NCI-H345 (cell line): ENCODE measurements at regions not wholly inside any gene's neighbourhood (a gene's known extent, or its start where the extent isn't known, plus 50 kb on each side); places are given as distances from the start of the nearest gene placed in this dataset.
A peak's percentile ranks its signal among the peaks of the same experiment; 100 is the strongest.
"Not testable (repeated sequence)": the region's sequence is repeated elsewhere in the genome, so short reads cannot be mapped to it uniquely, and the experiment has no call there.

Experiments used
- DNase-seq: peaks from one replicate; lab custom pipeline; 2025; lab: John Stamatoyannopoulos, UW

- DNase-seq, result no peak
These were observed 229.0 kb upstream of the IPO5 start for GRCh38 chr13:97724450-97724849.

DNA sequence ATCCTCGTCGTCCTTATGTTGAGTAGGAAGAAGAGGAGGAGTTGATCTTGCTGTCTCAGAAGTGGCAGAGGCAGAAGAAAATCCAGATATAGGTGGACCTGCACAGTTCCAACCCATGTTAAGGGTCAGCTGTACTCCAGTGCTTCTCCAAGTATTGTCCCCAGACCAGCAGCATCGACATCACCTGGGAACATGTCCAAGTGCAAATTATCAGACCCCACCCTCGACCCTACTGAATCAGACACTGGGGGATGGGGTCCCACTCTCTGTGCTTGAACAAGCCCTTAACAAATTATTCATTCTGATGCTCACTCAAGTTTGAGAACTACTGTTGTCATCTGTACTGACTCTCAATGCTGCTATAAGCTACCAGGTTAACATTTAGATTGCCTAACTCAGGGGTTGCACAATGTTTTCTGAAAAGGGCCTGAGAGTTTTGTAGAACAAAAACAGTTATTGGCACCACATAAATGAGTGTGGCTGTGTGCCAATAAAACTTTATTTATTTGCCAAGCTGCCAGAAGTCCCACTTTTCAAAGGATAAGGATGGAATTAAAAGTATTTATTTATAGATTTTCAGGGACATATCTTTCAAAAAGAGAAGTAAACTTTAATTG is 226.7 kb upstream of the IPO5 start:
- no peak for DNase-seq

DNA sequence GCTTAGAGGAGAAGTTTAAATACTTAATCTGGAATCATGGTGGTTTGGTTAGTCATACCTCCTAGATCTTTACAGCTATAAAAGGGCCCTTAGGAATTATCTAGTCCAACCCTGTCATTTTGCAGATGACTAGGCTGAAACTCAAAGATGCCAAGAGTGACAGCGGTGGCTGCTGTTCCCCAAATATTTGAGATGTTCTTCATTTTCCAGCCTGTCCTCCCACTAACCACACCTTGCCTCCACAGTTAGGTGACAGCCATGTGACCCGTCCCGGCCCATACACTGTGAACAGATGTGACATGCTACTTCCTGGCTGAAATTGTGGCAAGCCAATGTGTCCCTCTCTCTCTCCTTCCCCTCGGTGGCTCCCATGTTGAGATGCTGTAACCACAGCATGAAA is 225.5 kb upstream of the IPO5 start:
- no peak for DNase-seq

DNA sequence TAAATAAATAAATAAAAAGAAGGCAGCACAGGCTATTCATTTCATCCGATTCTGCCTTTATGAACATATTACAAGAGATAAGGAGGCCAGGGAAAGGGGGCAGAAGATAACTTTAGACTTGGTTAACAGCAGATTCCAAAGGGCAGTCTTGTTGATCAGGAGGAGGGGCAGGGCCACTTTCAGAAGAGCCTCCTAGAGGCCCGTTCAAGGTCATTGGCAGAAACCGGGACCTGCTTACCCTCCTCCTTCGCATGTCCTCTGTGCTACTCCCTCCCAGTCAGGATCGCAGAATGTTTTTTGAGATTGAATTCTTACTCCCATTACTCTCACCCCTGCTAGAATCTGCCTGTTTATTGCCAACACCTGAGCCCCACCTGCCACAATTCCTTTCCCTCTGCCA is 217.0 kb upstream of the IPO5 start:
- no peak for DNase-seq

DNA sequence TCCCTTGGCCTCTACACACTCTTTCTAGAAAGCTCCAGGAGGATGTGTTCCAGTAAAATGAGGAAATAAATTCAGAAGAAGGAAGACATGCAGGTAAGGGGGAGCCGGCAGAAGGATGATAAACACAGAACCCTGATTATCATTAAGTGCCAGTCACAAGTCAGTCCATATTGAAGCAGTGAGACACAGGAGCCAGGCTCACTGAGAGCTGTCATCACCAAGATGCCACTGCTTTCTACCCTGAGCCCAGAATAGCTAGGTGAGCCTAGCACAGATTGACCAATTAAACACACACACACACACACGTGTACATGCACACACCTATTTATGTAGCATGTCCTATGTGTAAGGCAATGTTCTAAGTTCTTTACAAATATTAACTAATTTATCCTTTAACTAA is 211.4 kb upstream of the IPO5 start:
- DNase-seq, result no peak

DNA sequence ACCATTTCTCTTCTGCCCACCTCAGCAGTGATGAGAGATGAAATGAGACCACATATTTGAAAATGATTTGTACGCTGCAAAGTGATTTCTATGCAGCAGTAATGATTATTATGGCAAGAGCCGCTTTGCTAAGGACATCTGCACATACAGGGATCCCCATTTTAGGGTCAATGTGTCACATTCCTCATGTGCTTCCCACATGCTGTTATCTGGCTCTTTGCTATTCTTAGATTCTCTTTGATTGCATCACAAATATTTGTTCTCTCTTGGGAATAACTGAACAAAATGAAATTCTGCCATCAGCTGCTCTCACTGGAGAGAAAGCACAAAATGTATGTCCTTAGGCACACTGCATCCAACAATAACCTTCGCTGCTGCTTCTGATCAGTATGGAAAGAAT is 209.5 kb upstream of the IPO5 start:
- no peak for DNase-seq

DNA sequence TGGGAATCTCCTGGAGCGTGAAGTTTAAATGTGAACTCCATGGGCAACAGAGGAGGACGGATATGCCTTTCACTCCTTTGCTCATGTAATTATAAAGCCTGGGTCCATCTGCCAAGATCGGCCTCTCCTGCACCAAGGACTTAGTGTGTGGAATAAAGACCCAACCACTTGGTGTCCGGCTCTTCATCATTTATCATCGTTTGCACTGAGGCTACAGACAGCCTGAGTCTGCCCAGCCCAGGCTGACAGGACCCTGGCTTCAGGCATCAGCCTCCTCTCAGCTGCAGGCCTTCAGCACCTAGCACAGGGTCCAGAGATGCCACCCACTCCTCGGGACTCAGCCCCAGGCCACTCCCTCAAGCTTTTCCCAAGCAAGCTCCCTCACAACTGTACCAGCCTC is 206.8 kb upstream of the IPO5 start:
- no peak for DNase-seq

DNA sequence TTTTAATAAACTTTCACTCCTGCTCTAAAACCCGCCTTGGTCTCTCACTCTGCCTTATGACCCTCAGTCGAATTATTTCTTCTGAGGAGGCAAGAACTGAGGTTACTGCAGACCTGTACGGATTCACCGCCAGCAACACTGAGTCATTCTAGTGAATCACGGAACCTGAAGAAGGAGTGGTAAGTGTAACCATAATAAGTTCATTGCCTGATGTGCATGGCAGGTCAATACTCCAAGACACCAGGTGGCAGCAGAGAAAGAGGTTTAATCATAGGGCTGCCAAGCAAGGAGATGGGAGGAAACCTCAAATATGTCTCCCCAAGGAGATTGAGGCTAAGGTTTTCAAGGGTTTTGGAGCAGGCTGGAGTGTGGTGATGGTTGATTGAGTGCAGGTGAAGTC is 204.3 kb upstream of the IPO5 start:
- DNase-seq, result no peak

GRCh38 chr13:97751477-97751876 is 202.0 kb upstream of the IPO5 start:
- DNase-seq, result no peak

DNA sequence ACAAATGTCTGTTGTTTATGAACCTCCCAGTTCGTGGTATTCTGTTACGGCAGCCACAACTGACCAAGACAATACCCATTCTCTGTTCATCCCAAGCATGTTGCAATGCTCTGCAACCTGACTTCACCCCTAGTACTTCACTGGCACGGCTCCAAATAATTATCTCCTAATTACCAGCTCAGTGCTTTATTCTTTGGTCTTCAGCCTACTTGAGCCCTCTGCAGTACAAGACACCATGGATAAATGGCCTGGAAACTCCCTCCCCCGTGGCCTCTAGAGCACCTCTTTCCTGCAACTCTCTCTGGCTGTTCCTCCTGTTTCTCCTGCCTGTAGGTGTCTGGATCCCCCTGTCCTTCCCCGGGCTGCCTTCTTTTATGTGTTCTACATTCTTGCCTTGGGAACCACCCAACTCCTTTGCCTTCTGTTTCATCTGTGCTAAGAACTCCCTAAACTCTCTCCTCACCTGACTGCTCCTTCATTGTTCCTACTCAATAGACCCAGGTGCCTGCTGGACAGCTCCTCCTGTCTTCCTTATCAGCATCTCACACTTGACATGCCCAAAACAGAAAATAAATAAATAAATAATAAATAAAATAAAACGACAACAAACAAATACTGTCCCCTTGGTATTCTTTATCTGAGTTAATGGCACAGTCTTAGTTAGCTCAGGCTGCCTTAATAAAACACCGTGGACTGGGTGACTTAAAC is 200.4 kb upstream of the IPO5 start:
- DNase-seq, result no peak

GRCh38 chr13:97753942-97754670 is 199.4 kb upstream of the IPO5 start:
- DNase-seq, result no peak

DNA sequence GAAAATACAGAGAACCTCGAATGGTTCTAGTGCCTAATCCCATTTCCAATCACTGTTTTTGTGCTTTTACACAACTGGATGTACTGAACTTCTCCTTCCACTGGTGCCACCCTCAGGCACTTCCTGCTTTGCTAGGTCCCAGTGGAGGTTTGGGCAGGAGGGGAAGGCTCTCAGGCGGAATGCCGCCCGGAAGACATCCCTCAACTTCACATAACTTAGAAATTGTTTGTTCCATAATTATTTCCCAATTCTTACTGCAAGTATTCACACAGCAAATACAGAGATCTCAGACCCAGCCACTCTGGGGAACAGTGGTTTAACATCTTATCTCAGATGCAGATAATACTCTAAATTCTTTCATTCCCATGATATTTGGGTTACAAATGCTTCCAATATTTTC is 195.7 kb upstream of the IPO5 start:
- no peak for DNase-seq

DNA sequence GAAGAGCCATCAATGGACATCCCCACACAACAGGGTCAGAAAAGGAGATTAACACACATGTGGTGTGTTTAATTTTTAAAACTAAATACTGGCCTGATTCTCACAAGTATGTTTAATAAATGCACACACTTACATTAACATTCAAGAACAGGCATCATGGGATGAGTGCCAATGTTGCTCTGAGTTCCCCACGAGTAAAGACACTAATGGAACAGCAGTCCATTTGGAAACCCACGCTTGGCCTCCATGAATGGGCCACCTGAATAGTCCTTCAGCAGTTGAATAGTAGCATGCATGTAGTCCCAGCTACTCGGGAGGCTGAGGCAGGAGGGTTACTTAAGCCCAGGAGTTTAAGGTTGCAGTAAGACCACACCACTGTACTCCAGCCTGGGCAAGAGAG is 195.2 kb upstream of the IPO5 start:
- DNase-seq, result no peak

DNA sequence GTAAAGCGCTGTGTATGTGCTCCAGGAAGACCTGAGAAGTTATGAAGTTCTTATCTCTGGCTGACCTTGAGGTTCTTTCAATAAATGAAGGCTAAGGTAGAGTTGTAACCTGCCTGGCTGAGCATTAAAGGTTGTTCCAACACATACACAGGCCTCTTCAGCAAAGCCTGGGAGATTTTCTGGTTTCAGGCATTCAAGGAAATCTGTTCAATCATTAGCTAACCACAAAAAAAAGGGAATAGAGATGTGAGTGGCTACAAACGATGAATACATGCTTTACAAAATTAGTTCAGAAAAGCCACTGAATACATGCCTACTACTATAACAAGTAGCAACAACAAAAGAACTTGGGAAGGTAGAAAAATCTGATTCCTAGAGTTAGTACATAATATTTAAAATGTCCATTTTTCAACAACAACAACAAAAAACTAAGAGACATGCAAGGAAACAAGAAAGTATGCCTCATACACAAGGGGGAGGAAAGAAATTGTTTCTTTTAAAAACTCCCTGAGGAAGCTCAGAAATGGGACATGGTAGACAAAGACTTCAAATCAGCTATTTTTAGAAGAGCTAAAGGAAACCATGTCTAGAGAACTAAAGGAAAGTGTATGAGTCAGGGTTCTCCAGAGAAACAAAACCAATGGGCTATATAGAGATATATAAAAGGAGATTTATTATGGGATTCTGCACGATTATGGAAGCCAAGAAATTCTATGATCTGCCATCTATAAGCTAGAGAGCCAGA is 191.5 kb upstream of the IPO5 start:
- no peak for DNase-seq

GRCh38 chr13:97766749-97767148 is 186.7 kb upstream of the IPO5 start:
- no peak for DNase-seq

DNA sequence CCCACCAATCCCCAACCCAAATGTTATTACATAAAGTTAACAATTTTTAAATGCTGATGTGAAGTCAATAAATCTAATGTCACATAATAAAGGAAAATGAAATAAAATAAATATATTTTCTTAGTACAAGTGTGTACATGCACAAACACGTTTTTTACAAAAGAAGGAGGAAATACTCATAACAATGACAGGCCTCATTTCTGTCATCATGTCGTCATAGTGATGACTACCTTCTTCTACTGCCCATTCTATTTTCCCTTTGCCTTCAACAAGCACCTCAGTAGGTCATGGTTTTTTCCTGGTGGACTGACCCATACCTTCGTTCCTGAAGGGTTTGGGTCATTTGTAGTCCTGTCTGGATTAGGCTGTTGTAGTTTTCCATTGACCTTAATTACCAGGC is 185.3 kb upstream of the IPO5 start:
- no peak for DNase-seq

DNA sequence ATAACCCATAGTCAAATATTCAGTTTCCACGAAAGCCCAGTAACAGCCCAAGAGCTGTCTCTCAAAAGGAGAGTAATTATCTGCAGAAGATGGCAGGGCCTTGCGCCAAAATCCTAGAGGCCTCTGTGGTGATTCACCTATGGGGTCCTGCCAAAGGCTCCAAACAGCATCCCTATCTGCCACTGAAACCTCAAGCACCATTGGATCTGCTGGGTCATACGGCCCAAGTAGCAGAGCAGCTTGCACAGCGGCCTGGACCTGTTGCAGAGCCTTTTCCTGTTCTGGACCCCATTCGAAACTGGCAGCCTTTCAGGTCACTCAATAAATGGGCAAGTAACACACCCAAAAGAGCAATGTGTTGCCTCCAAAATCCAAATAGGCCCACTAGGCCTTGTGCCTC is 183.2 kb upstream of the IPO5 start:
- DNase-seq, result not testable (repeated sequence)

DNA sequence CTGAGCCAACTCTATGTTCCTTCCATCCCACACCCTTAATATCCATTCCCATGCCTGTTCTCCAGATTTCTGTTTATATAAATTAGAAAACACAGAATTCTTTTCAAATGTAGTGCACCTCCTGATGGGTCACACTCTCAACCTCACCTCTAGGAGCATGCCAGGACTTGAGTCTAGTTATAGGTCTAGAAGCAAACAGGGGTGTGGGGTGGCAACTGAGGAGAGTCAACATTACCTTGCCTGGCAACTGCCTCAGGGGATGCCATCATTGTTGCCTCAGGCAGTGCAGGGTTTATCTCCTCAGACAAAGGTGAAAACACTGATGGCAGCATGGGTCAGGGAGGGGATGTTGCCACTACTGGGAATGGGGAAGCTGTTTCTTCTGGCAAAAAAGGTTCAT is 181.0 kb upstream of the IPO5 start:
- DNase-seq, result peak; percentile 37

GRCh38 chr13:97774391-97775100 is 178.9 kb upstream of the IPO5 start:
- not testable (repeated sequence) for DNase-seq

DNA sequence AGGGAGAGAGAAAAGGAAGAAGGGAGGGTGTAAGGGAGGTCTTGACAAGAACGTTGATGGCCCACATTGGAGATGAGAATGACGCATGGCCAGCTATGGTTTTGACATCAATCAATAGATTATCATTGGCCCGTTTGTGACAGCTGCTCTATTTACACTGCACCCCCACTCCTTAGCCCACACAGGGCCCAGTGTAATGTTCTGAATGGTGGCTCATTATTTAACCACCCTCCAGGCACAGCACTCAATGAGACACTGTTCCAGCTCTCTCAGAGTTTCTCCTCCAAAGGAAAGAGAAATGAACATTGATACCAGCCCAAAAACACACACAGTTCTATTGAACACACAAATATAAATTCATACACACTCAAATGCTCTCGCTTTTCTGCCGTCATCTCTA is 173.0 kb upstream of the IPO5 start:
- DNase-seq, result no peak

DNA sequence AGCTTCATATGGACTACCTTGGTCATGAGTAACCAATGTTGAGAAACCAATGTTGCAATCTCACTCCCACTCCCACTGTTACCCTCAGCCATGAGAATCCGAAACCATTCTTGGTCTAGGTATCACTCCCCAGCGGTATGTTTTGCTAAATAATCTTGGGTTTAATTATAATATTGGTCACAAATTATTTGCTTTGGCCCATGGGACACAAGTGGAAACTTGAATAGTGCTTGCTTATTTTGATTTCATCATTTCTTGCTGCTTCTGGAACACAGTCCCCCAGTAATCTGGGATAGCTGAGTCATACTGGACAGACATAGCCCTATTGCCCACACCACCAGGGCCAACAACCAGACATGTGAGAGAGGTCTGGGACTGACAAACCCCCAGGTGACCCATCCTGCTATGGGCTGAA is 171.6 kb upstream of the IPO5 start:
- no peak for DNase-seq

DNA sequence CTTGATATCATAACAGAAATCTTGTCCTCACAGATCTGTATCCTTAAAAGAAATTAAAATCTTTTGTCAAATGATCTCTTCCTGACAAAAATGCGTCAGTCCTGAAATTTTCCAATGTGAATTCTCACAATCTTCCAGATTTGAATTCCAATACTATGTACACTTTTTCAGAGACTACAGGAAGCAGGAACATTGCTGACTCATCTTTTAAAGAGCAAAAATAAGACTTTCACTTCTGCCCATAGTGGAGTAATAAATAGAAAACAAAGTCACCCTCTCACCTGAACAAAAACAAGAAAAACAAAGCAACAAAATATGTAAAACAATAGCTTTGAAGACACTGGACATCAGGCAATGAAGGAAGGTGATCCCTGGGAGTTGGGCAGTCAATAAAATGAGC is 167.0 kb upstream of the IPO5 start:
- DNase-seq, result no peak
